Coronary artery (tissue), 2 donors: ENCODE measurements at regions not wholly inside any gene's neighbourhood (a gene's known extent, or its start where the extent isn't known, plus 50 kb on each side); places are given as distances from the start of the nearest gene placed in this dataset.

Experiments
- DNase-seq: peaks from one replicate; pipeline ENCODE4 v3.0.0-alpha.2; 2017; ENCODE audit warnings: low spot score
- H3K27ac ChIP-seq, 2 donors: fragments of 200-600 bp; sonication (generic); one replicate each; pipeline ENCODE4 v1.5.1; 2016 to 2019
- H3K4me3 ChIP-seq: fragments of 200-600 bp; sonication (generic); 2 replicates; pipeline ENCODE4 v1.5.1; 2016; ENCODE audit warnings: mild to moderate bottlenecking, moderate library complexity
- CTCF ChIP-seq: fragments of 200-600 bp; sonication (generic); IDR thresholded peaks from one replicate; pipeline ENCODE4 v1.5.1; 2019; ENCODE audit warnings: antibody characterized with exemption

- Histone ChIP-seq H3K4me3 (no peak overlapping the region), H3K27ac (no peak overlapping the region)
- no peak for TF ChIP-seq CTCF
- DNase-seq, result no peak
Measured at GRCh38 chr9:2362150-2362549, 259.4 kb upstream of the VLDLR start.

- Histone ChIP-seq H3K27ac (no peak overlapping the region), H3K4me3 (no peak overlapping the region)
- TF ChIP-seq CTCF, result no peak
- no peak for DNase-seq
Measured at GRCh38 chr9:2363138-2363745, 258.3 kb upstream of the VLDLR start.

GRCh38 chr9:2363781-2364180 lies 257.8 kb upstream of the VLDLR start:
- TF ChIP-seq CTCF, result no peak
- no peak for DNase-seq
- Histone ChIP-seq H3K27ac (no peak overlapping the region), H3K4me3 (no peak overlapping the region)

- H3K4me3 ChIP-seq, result no peak overlapping the region
- no peak for TF ChIP-seq CTCF
- DNase-seq, result no peak
- H3K27ac ChIP-seq, result no peak overlapping the region
Measured at GRCh38 chr9:2367970-2368369, 253.6 kb upstream of the VLDLR start.

GRCh38 chr9:2373648-2374047 lies 247.9 kb upstream of the VLDLR start:
- no peak for DNase-seq
- no peak for TF ChIP-seq CTCF
- H3K4me3 ChIP-seq, result no peak overlapping the region
- no peak overlapping the region for H3K27ac ChIP-seq

- H3K4me3 ChIP-seq, result no peak overlapping the region
- no peak overlapping the region for H3K27ac ChIP-seq
- no peak for DNase-seq
- no peak for TF ChIP-seq CTCF
Measured at GRCh38 chr9:2375114-2375513, 246.5 kb upstream of the VLDLR start.

GRCh38 chr9:2377117-2377516 lies 244.5 kb upstream of the VLDLR start:
- TF ChIP-seq CTCF, result no peak
- no peak for DNase-seq

More at GRCh38 chr9:2377117-2377516, 244.5 kb upstream of the VLDLR start:
- H3K27ac ChIP-seq, result no peak overlapping the region
- no peak overlapping the region for H3K4me3 ChIP-seq
